ENCODE measurements at regions not wholly inside any gene's neighbourhood (a gene's known extent, or its start where the extent isn't known, plus 50 kb on each side); places are given as distances from the start of the nearest gene placed in this dataset.

DNA sequence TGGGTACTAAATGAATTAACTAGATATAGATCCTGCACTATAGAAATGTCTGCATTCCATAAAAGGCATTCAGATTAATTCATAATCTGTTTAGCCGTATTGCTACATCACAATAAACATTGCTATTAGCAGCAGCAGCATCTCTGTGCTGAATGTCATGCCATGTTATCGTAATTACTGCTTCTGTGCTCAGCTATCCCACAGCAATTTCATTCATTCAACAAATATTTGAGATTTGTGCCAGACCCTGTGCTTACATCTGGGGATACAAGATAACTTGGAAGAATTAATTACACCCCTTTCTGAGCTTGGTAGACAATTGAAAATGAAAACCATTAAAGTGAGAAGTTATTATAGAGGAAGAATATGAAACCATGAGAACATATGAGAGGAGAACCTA, 185.8 kb upstream of the C11orf87 start:
- no peak for TF ChIP-seq EZH2 (IDR thresholded peaks at IDR 0.05)
- TF ChIP-seq CTCF (IDR thresholded peaks at IDR 0.05), result no peak
- no peak for TF ChIP-seq EZH2phosphoT487 (IDR thresholded peaks at IDR 0.05)

Data from neural progenitor cell (in vitro differentiated cells).